Heart left ventricle (tissue), 16 donors: ENCODE measurements at regions not wholly inside any gene's neighbourhood (a gene's known extent, or its start where the extent isn't known, plus 50 kb on each side); places are given as distances from the start of the nearest gene placed in this dataset.

Experiments
- ATAC-seq, 4 donors: fragments of 200-7000 bp; cut with Tn5 transposase; one replicate each; pipeline ENCODE4 v1.9.1; 2020 to 2022; ENCODE audit warnings: moderate library complexity in 4 of 4, mild to moderate bottlenecking in 3 of 4, moderate number of reproducible peaks in 1 of 4
- DNase-seq, 5 donors: peaks; one replicate each; pipeline ENCODE4 v3.0.0-alpha.2; 2020
- H3K27ac ChIP-seq, 12 donors: fragments of 200-600 bp; sonication (generic) in 4 of 12; one replicate each; pipeline versions ENCODE4 v1.5.0 to v1.8.0; 2016 to 2022; ENCODE audit warnings: mild to moderate bottlenecking in 2 of 12
- H3K27me3 ChIP-seq, 9 donors: fragments of 200-600 bp; sonication (generic) in 2 of 9; one replicate each; pipeline versions ENCODE4 v1.5.1 to v1.8.0; 2016 to 2022; ENCODE audit warnings: mild to moderate bottlenecking in 3 of 9
- H3K36me3 ChIP-seq, 9 donors: fragments of 200-600 bp; sonication (generic) in 2 of 9; one replicate each; pipeline versions ENCODE4 v1.5.0 to v1.8.0; 2018 to 2022; ENCODE audit warnings: mild to moderate bottlenecking in 2 of 9
- H3K4me1 ChIP-seq, 12 donors: fragments of 200-600 bp; sonication (generic) in 4 of 12; one replicate each; pipeline versions ENCODE4 v1.5.0 to v1.8.0; 2016 to 2022; ENCODE audit warnings: mild to moderate bottlenecking in 3 of 12
- H3K4me3 ChIP-seq, 12 donors: fragments of 200-600 bp; sonication (generic) in 4 of 12; one replicate each; pipeline versions ENCODE4 v1.5.0 to v1.8.0; 2017 to 2022; ENCODE audit warnings: mild to moderate bottlenecking in 9 of 12, moderate library complexity in 4 of 12
- H3K9me3 ChIP-seq, 12 donors: fragments of 200-600 bp; sonication (generic) in 4 of 12; one replicate each; pipeline versions ENCODE4 v1.5.0 to v1.8.0; 2016 to 2022; ENCODE audit warnings: mild to moderate bottlenecking in 1 of 12
- CTCF ChIP-seq, 12 donors: fragments of 200-600 bp; sonication (generic) in 4 of 12; IDR thresholded peaks; one replicate each; pipeline versions ENCODE4 v1.5.0 to v1.8.0; 2018 to 2022; ENCODE audit warnings: antibody characterized with exemption in 12 of 12, mild to moderate bottlenecking in 5 of 12
- POLR2A ChIP-seq, 2 donors: fragments of 450-650 bp; IDR thresholded peaks; one replicate each; pipeline ENCODE4 v1.6.1; 2017; ENCODE audit warnings: antibody characterized with exemption in 2 of 2, mild to moderate bottlenecking in 2 of 2, moderate library complexity in 2 of 2
- WGBS, 4 donors: extraction: QIAGEN DNeasy Blood & Tissue Kit in 2 of 4; methylation state at CpG; one replicate each; pipeline versions ENCODE4 v1.1.5 to v1.1.7; 2013 to 2018; 5-methylcytosine and 5-hydroxymethylcytosine counted together
- intact Hi-C, 10 donors: fragments of 100-400 bp; cut with DNase I; formaldehyde crosslinking; loops; one replicate each; pipeline versions ENCODE4 v1.11.1 to v1.14.2; 2022
- donor health status: ischemic (EF 13 %, LVEDD 7.1; RV severe dilation, severe dysfunction).
- donor health status: healthy with polysubstance abuse.
- donor health status: DM: no; HTN: yes; CAD: no.
- donor health status: DM: no; HTN: no; CAD: no.
- donor health status: ischemic (EF 25% LVEDD 6.9; RV normal size, moderate dysfunction).
- donor health status: ischemic (EF 25% LVEDD 5.7; RV mildly dilated, moderate dysfunction).
- donor health status: healthy.
- donor health status: DM: yes; HTN: yes; CAD: no.
- donor health status: ischemic (EF 35%, LVEDD 5.7; RV mildly dilated, moderate dysfunction).
- donor health status: nonischemic (EF 11% LVEDD 7.7; RV severe dilation, severe dysfunction).
- donor health status: DM: yes; HTN: yes; CAD: no.
- donor health status: PGD.
- donor health status: ischemic (EF 29% LVEDD 5.4; RV normal size, mild dysfunction).
- donor health status: nonischemic (EF 23%, LVEDD 6.1; RV moderate dilation, normal function).

GRCh38 chr12:77352946-77353345, 287.6 kb upstream of the E2F7 start:
- peaks cover 0 to 12% (median 2%) of the 10 kb centered on the region in 12 donors for H3K4me1 ChIP-seq
- no peaks in the 10 kb centered on the region for H3K27me3 ChIP-seq
- H3K4me3 ChIP-seq = no peak overlapping the region
- intact Hi-C loops = no loop called here
- WGBS, 4 donors = 31 to 51% (median 42%) methylated on average over 1 of the region's 1 CpG
- DNase-seq (no peak), ATAC-seq (no peak)
- H3K27ac ChIP-seq = no peak overlapping the region
- no peak for TF ChIP-seq CTCF (IDR thresholded peaks at IDR 0.05)
- TF ChIP-seq POLR2A (IDR thresholded peaks at IDR 0.05) = no peak
- no peaks in the 10 kb centered on the region for H3K9me3 ChIP-seq
- H3K36me3 ChIP-seq = no peaks in the 10 kb centered on the region

- intact Hi-C loops = no loop called here
- ATAC-seq = no peak
These were observed 286.5 kb upstream of the E2F7 start for GRCh38 chr12:77351860-77352259.

GRCh38 chr12:77349689-77350370, 284.5 kb upstream of the E2F7 start:
- DNase-seq (peak in 1 of 5 donors; percentile 27), ATAC-seq (peak in 2 of 4 donors; percentile 35 to 57)
- Histone ChIP-seq H3K4me3 (no peak overlapping the region), H3K27me3 (no peaks in the 10 kb centered on the region), H3K27ac (peak overlapping the region in 2 of 12 donors; percentile 1), H3K4me1 (peaks cover 0 to 37% (median 13%) of the 10 kb centered on the region in 12 donors), H3K9me3 (no peaks in the 10 kb centered on the region), H3K36me3 (no peaks in the 10 kb centered on the region)
- 68 to 76% (median 71%) methylated on average over 7 of the region's 7 CpGs for WGBS, 4 donors
- intact Hi-C loops = no loop called here
- TF ChIP-seq CTCF (IDR thresholded peaks at IDR 0.05) (no peak), POLR2A (IDR thresholded peaks at IDR 0.05) (no peak)

More at GRCh38 chr12:77351860-77352259, 286.5 kb upstream of the E2F7 start:
- TF ChIP-seq POLR2A (IDR thresholded peaks at IDR 0.05) (no peak), CTCF (IDR thresholded peaks at IDR 0.05) (no peak)
- Histone ChIP-seq H3K4me1 (peaks cover 0 to 19% (median 2%) of the 10 kb centered on the region in 12 donors), H3K27me3 (no peaks in the 10 kb centered on the region), H3K4me3 (no peak overlapping the region), H3K27ac (no peak overlapping the region), H3K36me3 (no peaks in the 10 kb centered on the region), H3K9me3 (no peaks in the 10 kb centered on the region)
- DNase-seq = no peak

- H3K9me3 ChIP-seq = no peaks in the 10 kb centered on the region
- no peaks in the 10 kb centered on the region for H3K36me3 ChIP-seq
- intact Hi-C loops = no loop called here
- H3K27me3 ChIP-seq = no peaks in the 10 kb centered on the region
- peaks cover 0 to 58% (median 18%) of the 10 kb centered on the region in 12 donors for H3K4me1 ChIP-seq
- DNase-seq (peak in 1 of 5 donors; percentile 19), ATAC-seq (peak; percentile 45 to 80 (median 68))
- no peak overlapping the region for H3K4me3 ChIP-seq
- no peak for TF ChIP-seq POLR2A (IDR thresholded peaks at IDR 0.05)
- no peak for TF ChIP-seq CTCF (IDR thresholded peaks at IDR 0.05)
- H3K27ac ChIP-seq = peak overlapping the region in 3 of 12 donors; percentile 20 to 28 (median 23)
- WGBS, 4 donors = 14 to 70% (median 26%) methylated on average over 2 of the region's 2 CpGs
These were observed 281.6 kb upstream of the E2F7 start for GRCh38 chr12:77347017-77347416.
